ENCODE measurements at regions not wholly inside any gene's neighbourhood (a gene's known extent, or its start where the extent isn't known, plus 50 kb on each side); places are given as distances from the start of the nearest gene placed in this dataset.

DNA sequence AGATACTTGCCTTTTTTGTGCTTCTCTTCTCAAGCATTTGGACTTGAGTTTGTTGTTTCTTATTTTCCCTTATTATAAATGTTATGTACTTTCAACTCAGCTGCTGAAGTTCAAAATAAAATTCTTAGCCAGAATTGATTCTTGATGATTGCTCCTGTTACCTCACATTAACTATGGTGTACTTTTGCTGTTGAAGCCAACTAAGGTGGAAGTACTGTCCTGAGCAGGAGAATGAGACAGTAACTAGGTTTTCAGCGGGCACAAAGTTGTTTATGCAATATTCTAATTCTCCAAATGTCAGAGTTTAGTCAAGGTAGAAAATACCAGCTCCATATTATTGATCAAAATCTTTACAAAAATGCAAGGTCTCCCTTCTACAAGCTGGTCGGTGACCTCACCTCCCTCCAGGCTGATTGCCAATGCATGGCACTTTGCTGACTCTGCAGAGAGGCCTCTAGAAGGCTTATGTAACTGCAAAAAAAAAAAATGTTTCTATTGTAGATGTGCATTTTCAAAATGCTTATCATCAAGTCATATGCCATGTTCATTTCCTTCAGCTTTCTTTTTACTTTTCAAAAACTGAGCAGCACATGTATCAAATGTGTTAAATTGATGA, 1783.5 kb upstream of the WWC1 start:
- TF ChIP-seq, protein P1, sequence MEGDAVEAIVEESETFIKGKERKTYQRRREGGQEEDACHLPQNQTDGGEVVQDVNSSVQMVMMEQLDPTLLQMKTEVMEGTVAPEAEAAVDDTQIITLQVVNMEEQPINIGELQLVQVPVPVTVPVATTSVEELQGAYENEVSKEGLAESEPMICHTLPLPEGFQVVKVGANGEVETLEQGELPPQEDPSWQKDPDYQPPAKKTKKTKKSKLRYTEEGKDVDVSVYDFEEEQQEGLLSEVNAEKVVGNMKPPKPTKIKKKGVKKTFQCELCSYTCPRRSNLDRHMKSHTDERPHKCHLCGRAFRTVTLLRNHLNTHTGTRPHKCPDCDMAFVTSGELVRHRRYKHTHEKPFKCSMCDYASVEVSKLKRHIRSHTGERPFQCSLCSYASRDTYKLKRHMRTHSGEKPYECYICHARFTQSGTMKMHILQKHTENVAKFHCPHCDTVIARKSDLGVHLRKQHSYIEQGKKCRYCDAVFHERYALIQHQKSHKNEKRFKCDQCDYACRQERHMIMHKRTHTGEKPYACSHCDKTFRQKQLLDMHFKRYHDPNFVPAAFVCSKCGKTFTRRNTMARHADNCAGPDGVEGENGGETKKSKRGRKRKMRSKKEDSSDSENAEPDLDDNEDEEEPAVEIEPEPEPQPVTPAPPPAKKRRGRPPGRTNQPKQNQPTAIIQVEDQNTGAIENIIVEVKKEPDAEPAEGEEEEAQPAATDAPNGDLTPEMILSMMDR (IDR thresholded peaks at IDR 0.05; ENCODE audit: low read depth, low read length), result no peak
- no peak for TF ChIP-seq POLR2A (IDR thresholded peaks at IDR 0.05; ENCODE audit: extremely low read depth, insufficient read length)
- TF ChIP-seq, protein P2, sequence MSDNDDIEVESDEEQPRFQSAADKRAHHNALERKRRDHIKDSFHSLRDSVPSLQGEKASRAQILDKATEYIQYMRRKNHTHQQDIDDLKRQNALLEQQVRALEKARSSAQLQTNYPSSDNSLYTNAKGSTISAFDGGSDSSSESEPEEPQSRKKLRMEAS (IDR thresholded peaks at IDR 0.05; ENCODE audit: low read depth, low read length), result no peak
- TF ChIP-seq MYC (IDR thresholded peaks at IDR 0.05; ENCODE audit: low read depth, low read length), result no peak

Measured in NB4 (cell line).